SK-N-MC (cell line): ENCODE measurements at regions not wholly inside any gene's neighbourhood (a gene's known extent, or its start where the extent isn't known, plus 50 kb on each side); places are given as distances from the start of the nearest gene placed in this dataset.

ENCODE experiments used
- EZH2 ChIP-seq: fragments of 200-600 bp; sonication (generic); IDR thresholded peaks from one replicate; pipeline ENCODE4 v1.6.1; 2017; ENCODE audit warnings: antibody characterized with exemption
- POLR2AphosphoS5 ChIP-seq: IDR thresholded peaks from 2 replicates; pipeline ENCODE4 v1.6.1; 2012; ENCODE audit warnings: mild to moderate bottlenecking, low read depth, low read length, borderline replicate concordance

DNA sequence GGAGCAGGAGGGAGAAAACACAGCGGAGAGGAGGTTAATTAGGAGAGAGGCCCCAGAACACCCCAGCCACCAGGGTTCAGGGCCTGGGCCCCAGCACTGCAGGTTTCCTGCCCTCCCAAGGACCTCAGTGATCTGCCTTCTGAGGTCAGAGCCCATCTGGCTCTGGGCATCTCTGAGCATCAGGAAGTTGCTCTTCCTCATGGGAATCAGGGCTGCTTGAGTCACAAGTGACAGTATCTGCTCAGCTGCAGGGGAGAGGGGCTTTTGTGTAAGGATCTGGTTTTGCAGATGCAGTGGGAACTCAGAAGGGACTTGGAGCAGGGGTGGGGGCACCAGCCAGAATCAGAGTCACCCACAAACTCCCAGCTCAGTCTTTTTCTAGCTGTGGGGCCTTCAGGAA, 472.1 kb downstream of the PTPRU start:
- TF ChIP-seq EZH2 (no peak), POLR2AphosphoS5 (no peak)
